IMR-90 (cell line): ENCODE measurements at regions not wholly inside any gene's neighbourhood (a gene's known extent, or its start where the extent isn't known, plus 50 kb on each side); places are given as distances from the start of the nearest gene placed in this dataset.

ENCODE experiments used
- ATAC-seq: fragments of 200-7000 bp; cut with Tn5 transposase; 2 replicates; pipeline ENCODE4 v1.9.1; 2020; ENCODE audit warnings: low read depth, mild to moderate bottlenecking, moderate library complexity
- BruUV-seq: library from RNA; stranded (reverse); fragments of 400-500 nt; replicated peaks from 2 replicates; lab custom pipeline; 2021; lab: Mats Ljungman, UMichigan
- CTCF ChIA-PET: fragments of 300-600 bp; formaldehyde crosslinking; extraction: SDS; loops from one replicate; lab custom pipeline; 2021; ENCODE audit warnings: antibody characterized with exemption; lab: Yijun Ruan, JAX
- POLR2A ChIA-PET: fragments of 300-600 bp; sonication (Branson Sonifier 250); formaldehyde crosslinking; loops from one replicate; lab custom pipeline; 2022; ENCODE audit warnings: antibody characterized with exemption; ENCODE audit not compliant: unreplicated experiment; lab: Charles Lee
- DNase-seq: peaks from one replicate; pipeline ENCODE4 v3.0.0; 2013
- H2AFZ ChIP-seq: replicated peaks from 2 replicates; pipeline ENCODE3; 2013; ENCODE audit warnings: low read length, mild to moderate bottlenecking; ENCODE audit not compliant: poor library complexity
- H2AK5ac ChIP-seq: 2 replicates; pipeline ENCODE4 v1.6.1; 2013; ENCODE audit warnings: low read depth, low read length, inconsistent platforms
- H2AK9ac ChIP-seq: replicated peaks from 2 replicates; pipeline ENCODE3; 2013; ENCODE audit warnings: mild to moderate bottlenecking, low read depth, low read length, moderate library complexity; ENCODE audit not compliant: poor library complexity
- H2BK120ac ChIP-seq: 2 replicates; pipeline ENCODE4 v1.6.1; 2013; ENCODE audit warnings: low read depth, low read length, inconsistent platforms
- H2BK15ac ChIP-seq: 3 replicates; pipeline ENCODE4 v1.6.1; 2013; ENCODE audit warnings: low read depth, low read length, inconsistent platforms
- H2BK20ac ChIP-seq: 2 replicates; pipeline ENCODE4 v1.6.1; 2013; ENCODE audit warnings: low read depth, mild to moderate bottlenecking, inconsistent platforms, low read length, moderate library complexity
- H2BK5ac ChIP-seq: 2 replicates; pipeline ENCODE4 v1.6.1; 2013; ENCODE audit warnings: mild to moderate bottlenecking, low read depth, low read length, inconsistent platforms; ENCODE audit not compliant: poor library complexity, severe bottlenecking
- H3K14ac ChIP-seq: replicated peaks from 2 replicates; pipeline ENCODE4 v1.6.1; 2013; ENCODE audit warnings: low read depth, low read length, inconsistent platforms
- H3K18ac ChIP-seq: 2 replicates; pipeline ENCODE4 v1.6.1; 2013; ENCODE audit warnings: low read depth, low read length, control low read depth
- H3K23ac ChIP-seq: 2 replicates; pipeline ENCODE4 v1.6.1; 2013; ENCODE audit warnings: low read depth, low read length, inconsistent platforms
- H3K27ac ChIP-seq: 2 replicates; pipeline ENCODE4 v1.5.1; 2013; ENCODE audit warnings: mild to moderate bottlenecking, control low read depth, low read length; ENCODE audit not compliant: insufficient read depth
- H3K27me3 ChIP-seq: 2 replicates; pipeline ENCODE4 v1.6.1; 2013; ENCODE audit warnings: low read length; ENCODE audit not compliant: control insufficient read depth, insufficient read depth
- H3K36me3 ChIP-seq: 2 replicates; pipeline ENCODE4 v1.6.1; 2013; ENCODE audit warnings: low read length, mixed read lengths; ENCODE audit not compliant: control insufficient read depth, insufficient read depth
- H3K4ac ChIP-seq: 2 replicates; pipeline ENCODE4 v1.6.1; 2013; ENCODE audit warnings: low read depth, low read length, inconsistent platforms
- H3K4me1 ChIP-seq: 2 replicates; pipeline ENCODE4 v1.6.1; 2013; ENCODE audit warnings: low read length, mixed read lengths; ENCODE audit not compliant: control insufficient read depth, insufficient read depth
- H3K4me2 ChIP-seq: 2 replicates; pipeline ENCODE4 v1.6.1; 2013; ENCODE audit warnings: low read depth, mild to moderate bottlenecking, control low read depth, low read length, moderate library complexity
- H3K4me3 ChIP-seq: 2 replicates; pipeline ENCODE4 v1.5.1; 2013; ENCODE audit warnings: low read depth, mild to moderate bottlenecking, control low read depth, low read length, moderate library complexity; ENCODE audit not compliant: insufficient read depth
- H3K56ac ChIP-seq: 2 replicates; pipeline ENCODE4 v1.6.1; 2013; ENCODE audit warnings: low read length, inconsistent platforms; ENCODE audit not compliant: insufficient read depth; ENCODE audit errors: extremely low read depth
- H3K79me1 ChIP-seq, 2 experiments: 2 replicates each; pipeline ENCODE4 v1.6.1; 2013; ENCODE audit warnings: low read length in 2 of 2, inconsistent platforms in 1 of 2, low read depth in 1 of 2
- H3K9ac ChIP-seq: 2 replicates; pipeline ENCODE4 v1.6.1; 2013; ENCODE audit warnings: low read depth, low read length, control low read depth
- H3K9me1 ChIP-seq: 2 replicates; pipeline ENCODE4 v1.6.1; 2013; ENCODE audit warnings: low read length, inconsistent platforms; ENCODE audit not compliant: insufficient read depth
- H3K9me3 ChIP-seq: 2 replicates; pipeline ENCODE4 v1.6.1; 2013; ENCODE audit warnings: low read length; ENCODE audit not compliant: control insufficient read depth, insufficient read depth
- H4K20me1 ChIP-seq: 2 replicates; pipeline ENCODE4 v1.6.1; 2013; ENCODE audit warnings: low read length, inconsistent platforms; ENCODE audit not compliant: insufficient read depth
- H4K5ac ChIP-seq: 2 replicates; pipeline ENCODE4 v1.6.1; 2013; ENCODE audit warnings: mild to moderate bottlenecking, low read depth, low read length, control low read depth
- H4K8ac ChIP-seq, 2 experiments: 2 replicates each; pipeline ENCODE4 v1.6.1; 2013; ENCODE audit warnings: low read depth in 2 of 2, low read length in 2 of 2, control low read depth in 1 of 2, inconsistent platforms in 1 of 2
- H4K91ac ChIP-seq: 2 replicates; pipeline ENCODE4 v1.6.1; 2013; ENCODE audit warnings: low read depth, low read length, inconsistent platforms; ENCODE audit not compliant: insufficient read depth
- BHLHE40 ChIP-seq: fragments of 150-350 bp; IDR thresholded peaks from 2 replicates; pipeline ENCODE4 v1.6.1; 2016; ENCODE audit warnings: mild to moderate bottlenecking, low read depth, low read length
- CHD1 ChIP-seq: IDR thresholded peaks from 2 replicates; pipeline ENCODE4 v1.6.1; 2012; ENCODE audit warnings: low read depth, low read length, improper control_type of control experiment
- CTCF ChIP-seq: conservative IDR thresholded peaks from 2 replicates; pipeline ENCODE4 v1.5.1; 2012; ENCODE audit warnings: mild to moderate bottlenecking, low read depth, low read length, improper control_type of control experiment
- FOS ChIP-seq: fragments of 150-350 bp; IDR thresholded peaks from 2 replicates; pipeline ENCODE4 v1.6.1; 2016; ENCODE audit warnings: low read depth, low read length
- MAFK ChIP-seq: IDR thresholded peaks from 2 replicates; pipeline ENCODE4 v1.6.1; 2012; ENCODE audit warnings: low read depth, low read length, improper control_type of control experiment
- MAZ ChIP-seq: IDR thresholded peaks from 2 replicates; pipeline ENCODE4 v1.6.1; 2012; ENCODE audit warnings: low read depth, mild to moderate bottlenecking, low read length, improper control_type of control experiment, moderate library complexity, borderline replicate concordance
- NFE2L2 ChIP-seq: fragments of 150-350 bp; IDR thresholded peaks from 2 replicates; pipeline ENCODE4 v1.6.1; 2016; ENCODE audit warnings: low read depth, mild to moderate bottlenecking, low read length
- POLR2A ChIP-seq: IDR thresholded peaks from 2 replicates; pipeline ENCODE4 v1.6.1; 2012; ENCODE audit warnings: mild to moderate bottlenecking, low read depth, low read length
- RAD21 ChIP-seq: IDR thresholded peaks from 2 replicates; pipeline ENCODE4 v1.6.1; 2012; ENCODE audit warnings: low read length, improper control_type of control experiment
- RCOR1 ChIP-seq: IDR thresholded peaks from 2 replicates; pipeline ENCODE4 v1.6.1; 2012; ENCODE audit warnings: mild to moderate bottlenecking, low read length, improper control_type of control experiment; ENCODE audit not compliant: insufficient replicate concordance
- RFX5 ChIP-seq: IDR thresholded peaks from 2 replicates; pipeline ENCODE4 v1.8.0; 2012; ENCODE audit warnings: low read depth, mild to moderate bottlenecking, low read length, moderate library complexity
- SMC3 ChIP-seq: fragments of 150-350 bp; IDR thresholded peaks from 2 replicates; pipeline ENCODE4 v1.6.1; 2016; ENCODE audit warnings: low read depth, mild to moderate bottlenecking, antibody characterized with exemption, low read length, moderate library complexity
- USF2 ChIP-seq: fragments of 150-350 bp; IDR thresholded peaks from 2 replicates; pipeline ENCODE4 v1.6.1; 2017; ENCODE audit warnings: mild to moderate bottlenecking, antibody characterized with exemption, low read length, low read depth
- WGBS, 2 experiments: methylation state at CpG; one replicate each; pipeline versions ENCODE4 v1.1.5 to v1.1.7; 2013; ENCODE audit warnings: missing lambda C conversion rate in 2 of 2; ENCODE audit not compliant: insufficient read length in 1 of 2; ENCODE audit errors: extremely low coverage in 2 of 2; 5-methylcytosine and 5-hydroxymethylcytosine counted together
- dilution Hi-C: fragments of 300-500 bp; cut with HindIII; formaldehyde crosslinking; loops from one replicate; pipeline ENCODE4 v1.14.3; 2018; ENCODE audit warnings: low sequenced_read_pairs; ENCODE audit not compliant: unreplicated experiment
- in situ Hi-C: fragments of 300-500 bp; cut with MboI; formaldehyde crosslinking; loops from 3 replicates; pipeline ENCODE4 v1.14.3; 2019; ENCODE audit warnings: low sequenced_read_pairs, inconsistent platforms, mixed read lengths
- intact Hi-C: fragments of 100-400 bp; cut with micrococcal nuclease; formaldehyde crosslinking; loops from 2 replicates; pipeline ENCODE4 v1.10.0; 2022
- TF ChIP-seq, protein P1 (sequence below): fragments of 150-350 bp; IDR thresholded peaks from 2 replicates; pipeline ENCODE4 v1.6.1; 2016; ENCODE audit warnings: low read depth, mild to moderate bottlenecking, low read length, moderate library complexity, borderline replicate concordance

GRCh38 chr6:117075218-117075617 is 190.1 kb upstream of the VGLL2 start:
- dilution Hi-C loops, result no loop called here
- Histone ChIP-seq H3K4me3 (no peak overlapping the region), H2BK5ac (no peak overlapping the region), H3K9ac (no peak overlapping the region), H3K36me3 (no peaks in the 10 kb centered on the region), H2AK5ac (no peak overlapping the region), H3K56ac (no peak overlapping the region), H2AFZ (no peak overlapping the region), H3K4me1 (no peaks in the 10 kb centered on the region), H4K20me1 (no peaks in the 10 kb centered on the region), H3K18ac (no peak overlapping the region), H2BK120ac (no peak overlapping the region), H3K4me2 (no peak overlapping the region), H4K5ac (no peak overlapping the region), H4K8ac (no peak overlapping the region), H3K27me3 (no peaks in the 10 kb centered on the region), H3K23ac (no peak overlapping the region), H4K91ac (no peak overlapping the region), H2BK20ac (no peak overlapping the region), H3K4ac (no peak overlapping the region), H2AK9ac (no peak overlapping the region), H3K9me3 (peaks cover 4% of the 10 kb centered on the region), H3K9me1 (no peaks in the 10 kb centered on the region), H3K79me1 (no peaks in the 10 kb centered on the region), H3K14ac (no peak overlapping the region), H2BK15ac (no peak overlapping the region), H3K27ac (no peak overlapping the region)
- DNase-seq (no peak), ATAC-seq (no peak)
- intact Hi-C loops, result no loop called here
- POLR2A ChIA-PET, result no interaction called here
- WGBS, 2 experiments, result 14% methylated on average over 1 of the region's 5 CpGs; no CpG with 5 or more reads in 1 of the 2 experiments
- CTCF ChIA-PET, result no interaction called here
- TF ChIP-seq SMC3 (no peak), NFE2L2 (no peak), CHD1 (no peak), MAFK (no peak), RCOR1 (no peak), CTCF (no peak), USF2 (no peak), RFX5 (no peak), POLR2A (no peak), FOS (no peak), MAZ (no peak), RAD21 (no peak), BHLHE40 (no peak)
- TF ChIP-seq, protein P1, sequence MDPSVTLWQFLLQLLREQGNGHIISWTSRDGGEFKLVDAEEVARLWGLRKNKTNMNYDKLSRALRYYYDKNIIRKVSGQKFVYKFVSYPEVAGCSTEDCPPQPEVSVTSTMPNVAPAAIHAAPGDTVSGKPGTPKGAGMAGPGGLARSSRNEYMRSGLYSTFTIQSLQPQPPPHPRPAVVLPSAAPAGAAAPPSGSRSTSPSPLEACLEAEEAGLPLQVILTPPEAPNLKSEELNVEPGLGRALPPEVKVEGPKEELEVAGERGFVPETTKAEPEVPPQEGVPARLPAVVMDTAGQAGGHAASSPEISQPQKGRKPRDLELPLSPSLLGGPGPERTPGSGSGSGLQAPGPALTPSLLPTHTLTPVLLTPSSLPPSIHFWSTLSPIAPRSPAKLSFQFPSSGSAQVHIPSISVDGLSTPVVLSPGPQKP, result no peak
- in situ Hi-C loops, result no loop called here
- no TSS peak for BruUV-seq
